ENCODE measurements at regions not wholly inside any gene's neighbourhood (a gene's known extent, or its start where the extent isn't known, plus 50 kb on each side); places are given as distances from the start of the nearest gene placed in this dataset.
"Not testable (repeated sequence)": the region's sequence is repeated elsewhere in the genome, so short reads cannot be mapped to it uniquely, and the experiment has no call there.

GRCh38 chr19:28538579-28538978, 674.4 kb downstream of the UQCRFS1 start:
- not testable (repeated sequence) for DNase-seq (ENCODE audit: low spot score); H3K27me3 ChIP-seq (ENCODE audit: control insufficient read depth in 3 of 3, insufficient read depth in 3 of 3, low read depth in 1 of 3, low read length in 3 of 3); H4K91ac ChIP-seq (ENCODE audit: low read depth, low read length, poor library complexity)

GRCh38 chr19:28537896-28538295, 675.1 kb downstream of the UQCRFS1 start:
- H2BK12ac ChIP-seq (ENCODE audit: low read length) = no peak overlapping the region
- no peak overlapping the region for H2BK5ac ChIP-seq (ENCODE audit: low read length)
- H3K27ac ChIP-seq (replicated peaks; ENCODE audit: low read length) = no peak overlapping the region
- no peak overlapping the region for H3K18ac ChIP-seq (ENCODE audit: low read length)
- no peak overlapping the region for H3K4me2 ChIP-seq (ENCODE audit: insufficient read depth, low read length, poor library complexity, severe bottlenecking)
- H3K23ac ChIP-seq (ENCODE audit: low read depth, low read length, poor library complexity) = no peak overlapping the region
- no peaks in the 10 kb centered on the region for H3K27me3 ChIP-seq (ENCODE audit: control insufficient read depth in 3 of 3, insufficient read depth in 3 of 3, low read depth in 1 of 3, low read length in 3 of 3)
- no peak overlapping the region for H3K4ac ChIP-seq (ENCODE audit: low read length)
- H2BK15ac ChIP-seq (ENCODE audit: low read length) = no peak overlapping the region
- H2AFZ ChIP-seq (ENCODE audit: low read length) = no peak overlapping the region
- 100% methylated on average over 2 of the region's 2 CpGs for WGBS, 2 donors (ENCODE audit: extremely low coverage in 2 of 2, insufficient read length in 2 of 2, insufficient replicate concordance in 1 of 2)
- H4K91ac ChIP-seq (ENCODE audit: low read depth, low read length, poor library complexity) = no peak overlapping the region
- no peaks in the 10 kb centered on the region for H3K79me1 ChIP-seq (ENCODE audit: low read depth, low read length)
- H3K4me1 ChIP-seq (ENCODE audit: control insufficient read depth in 2 of 2, insufficient read depth in 1 of 2, low read depth in 1 of 2, low read length in 2 of 2) = no peaks in the 10 kb centered on the region
- H3K9ac ChIP-seq (ENCODE audit: low read depth, low read length, poor library complexity) = no peak overlapping the region
- H2AK5ac ChIP-seq (ENCODE audit: low read depth, low read length) = no peak overlapping the region
- no peak overlapping the region for H2BK120ac ChIP-seq (ENCODE audit: low read depth, low read length)
- no peak overlapping the region for H3K4me3 ChIP-seq (ENCODE audit: low read length in 2 of 2)
- no peak overlapping the region for H3K14ac ChIP-seq (ENCODE audit: low read length)
- no peaks in the 10 kb centered on the region for H3K36me3 ChIP-seq (replicated peaks in 1 of 2; ENCODE audit: control insufficient read depth in 2 of 2, insufficient read depth in 2 of 2, low read length in 2 of 2)
- H4K8ac ChIP-seq (ENCODE audit: low read depth, low read length) = no peak overlapping the region
- peaks cover 0 to 3% of the 10 kb centered on the region in 2 donors for H3K9me3 ChIP-seq (replicated peaks in 1 of 2; ENCODE audit: control insufficient read depth in 2 of 2, insufficient read depth in 1 of 2, low read depth in 1 of 2, low read length in 2 of 2)
- no peak for DNase-seq (ENCODE audit: low spot score)

More at GRCh38 chr19:28538579-28538978, 674.4 kb downstream of the UQCRFS1 start:
- H2BK120ac ChIP-seq (ENCODE audit: low read depth, low read length); H3K4me2 ChIP-seq (ENCODE audit: insufficient read depth, low read length, poor library complexity, severe bottlenecking); H3K14ac ChIP-seq (ENCODE audit: low read length); H3K4me1 ChIP-seq (ENCODE audit: control insufficient read depth in 2 of 2, insufficient read depth in 1 of 2, low read depth in 1 of 2, low read length in 2 of 2); H3K18ac ChIP-seq (ENCODE audit: low read length); H4K8ac ChIP-seq (ENCODE audit: low read depth, low read length); H2BK5ac ChIP-seq (ENCODE audit: low read length); H2AK5ac ChIP-seq (ENCODE audit: low read depth, low read length); H3K79me1 ChIP-seq (ENCODE audit: low read depth, low read length); H2AFZ ChIP-seq (ENCODE audit: low read length); H2BK12ac ChIP-seq (ENCODE audit: low read length); H3K9ac ChIP-seq (ENCODE audit: low read depth, low read length, poor library complexity); H3K23ac ChIP-seq (ENCODE audit: low read depth, low read length, poor library complexity); H3K9me3 ChIP-seq (replicated peaks in 1 of 2; ENCODE audit: control insufficient read depth in 2 of 2, insufficient read depth in 1 of 2, low read depth in 1 of 2, low read length in 2 of 2); H3K36me3 ChIP-seq (replicated peaks in 1 of 2; ENCODE audit: control insufficient read depth in 2 of 2, insufficient read depth in 2 of 2, low read length in 2 of 2); H3K4ac ChIP-seq (ENCODE audit: low read length); H3K4me3 ChIP-seq (ENCODE audit: low read length in 2 of 2); H2BK15ac ChIP-seq (ENCODE audit: low read length); H3K27ac ChIP-seq (replicated peaks; ENCODE audit: low read length): not testable (repeated sequence)
- no CpG with 5 or more reads among the region's 2 CpGs for WGBS, 2 donors (ENCODE audit: extremely low coverage in 2 of 2, insufficient read length in 2 of 2, insufficient replicate concordance in 1 of 2)

GRCh38 chr19:28537079-28537478, 675.9 kb downstream of the UQCRFS1 start:
- Histone ChIP-seq H3K9me3 (replicated peaks in 1 of 2; ENCODE audit: control insufficient read depth in 2 of 2, insufficient read depth in 1 of 2, low read depth in 1 of 2, low read length in 2 of 2) (peaks cover 0 to 3% of the 10 kb centered on the region in 2 donors), H2BK5ac (ENCODE audit: low read length) (no peak overlapping the region), H3K14ac (ENCODE audit: low read length) (no peak overlapping the region), H3K23ac (ENCODE audit: low read depth, low read length, poor library complexity) (no peak overlapping the region), H3K4ac (ENCODE audit: low read length) (no peak overlapping the region), H2AK5ac (ENCODE audit: low read depth, low read length) (no peak overlapping the region), H2AFZ (ENCODE audit: low read length) (no peak overlapping the region), H2BK12ac (ENCODE audit: low read length) (no peak overlapping the region), H3K4me2 (ENCODE audit: insufficient read depth, low read length, poor library complexity, severe bottlenecking) (no peak overlapping the region), H4K8ac (ENCODE audit: low read depth, low read length) (no peak overlapping the region), H3K27ac (replicated peaks; ENCODE audit: low read length) (no peak overlapping the region), H3K27me3 (ENCODE audit: control insufficient read depth in 3 of 3, insufficient read depth in 3 of 3, low read depth in 1 of 3, low read length in 3 of 3) (no peaks in the 10 kb centered on the region), H3K36me3 (replicated peaks in 1 of 2; ENCODE audit: control insufficient read depth in 2 of 2, insufficient read depth in 2 of 2, low read length in 2 of 2) (no peaks in the 10 kb centered on the region), H2BK120ac (ENCODE audit: low read depth, low read length) (no peak overlapping the region), H3K18ac (ENCODE audit: low read length) (no peak overlapping the region), H4K91ac (ENCODE audit: low read depth, low read length, poor library complexity) (no peak overlapping the region), H3K4me1 (ENCODE audit: control insufficient read depth in 2 of 2, insufficient read depth in 1 of 2, low read depth in 1 of 2, low read length in 2 of 2) (no peaks in the 10 kb centered on the region), H3K9ac (ENCODE audit: low read depth, low read length, poor library complexity) (no peak overlapping the region), H2BK15ac (ENCODE audit: low read length) (no peak overlapping the region), H3K79me1 (ENCODE audit: low read depth, low read length) (no peaks in the 10 kb centered on the region), H3K4me3 (ENCODE audit: low read length in 2 of 2) (no peak overlapping the region)
- DNase-seq (ENCODE audit: low spot score) = no peak
- WGBS, 2 donors (ENCODE audit: extremely low coverage in 2 of 2, insufficient read length in 2 of 2, insufficient replicate concordance in 1 of 2) = no CpG with 5 or more reads among the region's 2 CpGs

DNA sequence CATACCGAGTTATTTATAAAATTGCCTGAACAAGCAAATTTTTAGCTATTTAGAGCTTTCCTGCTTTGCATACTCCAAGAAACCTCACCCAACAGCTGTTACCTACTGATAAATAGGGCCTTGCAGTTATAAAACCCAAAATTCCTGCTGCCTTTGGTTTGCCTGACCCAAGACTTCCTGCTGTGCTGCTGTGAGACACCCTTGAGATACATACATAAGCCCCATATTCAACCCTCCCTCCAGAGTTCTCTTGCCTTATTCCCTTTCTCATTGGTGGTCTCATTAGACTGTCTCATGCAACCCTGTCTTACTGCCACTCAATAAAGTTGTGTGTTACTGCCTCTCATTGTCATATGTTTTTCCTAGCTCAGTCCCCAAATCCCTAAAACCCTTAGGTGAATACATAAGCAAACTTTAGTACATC, 677.6 kb downstream of the UQCRFS1 start:
- no peak overlapping the region for H3K4me2 ChIP-seq (ENCODE audit: insufficient read depth, low read length, poor library complexity, severe bottlenecking)
- no peak overlapping the region for H3K14ac ChIP-seq (ENCODE audit: low read length)
- WGBS, 2 donors (ENCODE audit: extremely low coverage in 2 of 2, insufficient read length in 2 of 2, insufficient replicate concordance in 1 of 2) = no CpG with 5 or more reads among the region's 1 CpG
- no peaks in the 10 kb centered on the region for H3K36me3 ChIP-seq (replicated peaks in 1 of 2; ENCODE audit: control insufficient read depth in 2 of 2, insufficient read depth in 2 of 2, low read length in 2 of 2)
- peaks cover 0 to 3% of the 10 kb centered on the region in 2 donors for H3K9me3 ChIP-seq (replicated peaks in 1 of 2; ENCODE audit: control insufficient read depth in 2 of 2, insufficient read depth in 1 of 2, low read depth in 1 of 2, low read length in 2 of 2)
- H3K4ac ChIP-seq (ENCODE audit: low read length) = no peak overlapping the region
- H2AFZ ChIP-seq (ENCODE audit: low read length) = no peak overlapping the region
- H2AK5ac ChIP-seq (ENCODE audit: low read depth, low read length) = no peak overlapping the region
- no peak overlapping the region for H3K18ac ChIP-seq (ENCODE audit: low read length)
- no peak overlapping the region for H4K8ac ChIP-seq (ENCODE audit: low read depth, low read length)
- DNase-seq (ENCODE audit: low spot score) = no peak
- no peak overlapping the region for H2BK120ac ChIP-seq (ENCODE audit: low read depth, low read length)
- H3K4me3 ChIP-seq (ENCODE audit: low read length in 2 of 2) = no peak overlapping the region
- no peak overlapping the region for H2BK5ac ChIP-seq (ENCODE audit: low read length)
- H3K27ac ChIP-seq (replicated peaks; ENCODE audit: low read length) = no peak overlapping the region
- no peak overlapping the region for H2BK12ac ChIP-seq (ENCODE audit: low read length)
- no peak overlapping the region for H4K91ac ChIP-seq (ENCODE audit: low read depth, low read length, poor library complexity)
- no peak overlapping the region for H3K9ac ChIP-seq (ENCODE audit: low read depth, low read length, poor library complexity)
- no peaks in the 10 kb centered on the region for H3K79me1 ChIP-seq (ENCODE audit: low read depth, low read length)
- no peaks in the 10 kb centered on the region for H3K27me3 ChIP-seq (ENCODE audit: control insufficient read depth in 3 of 3, insufficient read depth in 3 of 3, low read depth in 1 of 3, low read length in 3 of 3)
- no peaks in the 10 kb centered on the region for H3K4me1 ChIP-seq (ENCODE audit: control insufficient read depth in 2 of 2, insufficient read depth in 1 of 2, low read depth in 1 of 2, low read length in 2 of 2)
- no peak overlapping the region for H3K23ac ChIP-seq (ENCODE audit: low read depth, low read length, poor library complexity)
- H2BK15ac ChIP-seq (ENCODE audit: low read length) = no peak overlapping the region

Data from neuronal stem cell (in vitro differentiated cells).